ENCODE measurements at regions not wholly inside any gene's neighbourhood (a gene's known extent, or its start where the extent isn't known, plus 50 kb on each side); places are given as distances from the start of the nearest gene placed in this dataset.

- Histone ChIP-seq H3K27ac (no peak overlapping the region), H3K27me3 (no peaks in the 10 kb centered on the region), H3K4me3 (no peak overlapping the region), H3K4me1 (no peaks in the 10 kb centered on the region), H3K36me3 (no peaks in the 10 kb centered on the region), H3K9me3 (no peaks in the 10 kb centered on the region)
- 83% methylated on average over 5 of the region's 5 CpGs for WGBS
- TF ChIP-seq POLR2A (IDR thresholded peaks at IDR 0.05): no peak
- no peak for TF ChIP-seq CTCF (IDR thresholded peaks at IDR 0.05)
- no peak for TF ChIP-seq POLR2AphosphoS5 (IDR thresholded peaks at IDR 0.05)
- no peak for TF ChIP-seq EP300 (IDR thresholded peaks at IDR 0.05)
- DNase-seq (ENCODE audit: low spot score in 2 of 2): no peak
These were observed 358.2 kb downstream of the RPS6KC1 start for GRCh38 chr1:213409208-213409631.

GRCh38 chr1:213409971-213410370, 358.9 kb downstream of the RPS6KC1 start:
- no peak for DNase-seq (ENCODE audit: low spot score in 2 of 2)
- H3K36me3 ChIP-seq: no peaks in the 10 kb centered on the region
- H3K4me1 ChIP-seq: no peaks in the 10 kb centered on the region
- no peak overlapping the region for H3K4me3 ChIP-seq
- H3K27me3 ChIP-seq: no peaks in the 10 kb centered on the region
- 82% methylated on average over 2 of the region's 2 CpGs for WGBS
- H3K27ac ChIP-seq: no peak overlapping the region
- TF ChIP-seq CTCF (IDR thresholded peaks at IDR 0.05): no peak
- no peak for TF ChIP-seq POLR2AphosphoS5 (IDR thresholded peaks at IDR 0.05)
- no peak for TF ChIP-seq POLR2A (IDR thresholded peaks at IDR 0.05)
- no peak for TF ChIP-seq EP300 (IDR thresholded peaks at IDR 0.05)
- no peaks in the 10 kb centered on the region for H3K9me3 ChIP-seq

GRCh38 chr1:213414346-213414745, 363.3 kb downstream of the RPS6KC1 start:
- 75% methylated on average over 1 of the region's 1 CpG for WGBS
- no peak for DNase-seq (ENCODE audit: low spot score in 2 of 2)
- Histone ChIP-seq H3K36me3 (no peaks in the 10 kb centered on the region), H3K27ac (no peak overlapping the region), H3K4me1 (no peaks in the 10 kb centered on the region), H3K4me3 (no peak overlapping the region), H3K9me3 (no peaks in the 10 kb centered on the region), H3K27me3 (no peaks in the 10 kb centered on the region)
- TF ChIP-seq POLR2AphosphoS5 (IDR thresholded peaks at IDR 0.05): no peak
- no peak for TF ChIP-seq EP300 (IDR thresholded peaks at IDR 0.05)
- TF ChIP-seq POLR2A (IDR thresholded peaks at IDR 0.05): no peak
- TF ChIP-seq CTCF (IDR thresholded peaks at IDR 0.05): no peak

- DNase-seq (ENCODE audit: low spot score in 2 of 2): no peak
- WGBS: 89% methylated on average over 2 of the region's 2 CpGs
- no peaks in the 10 kb centered on the region for H3K9me3 ChIP-seq
These were observed 363.9 kb downstream of the RPS6KC1 start for GRCh38 chr1:213414911-213415310.

More at GRCh38 chr1:213414911-213415310, 363.9 kb downstream of the RPS6KC1 start:
- Histone ChIP-seq H3K4me1 (no peaks in the 10 kb centered on the region), H3K4me3 (no peak overlapping the region), H3K27ac (no peak overlapping the region), H3K36me3 (no peaks in the 10 kb centered on the region), H3K27me3 (no peaks in the 10 kb centered on the region)
- TF ChIP-seq EP300 (IDR thresholded peaks at IDR 0.05) (no peak), POLR2AphosphoS5 (IDR thresholded peaks at IDR 0.05) (no peak), POLR2A (IDR thresholded peaks at IDR 0.05) (no peak), CTCF (IDR thresholded peaks at IDR 0.05) (no peak)
